NCI-H2196 treated with DMSO at 0.1 percent for 48 hours (cell line): ENCODE measurements at regions not wholly inside any gene's neighbourhood (a gene's known extent, or its start where the extent isn't known, plus 50 kb on each side); places are given as distances from the start of the nearest gene placed in this dataset.
"Not testable (repeated sequence)": the region's sequence is repeated elsewhere in the genome, so short reads cannot be mapped to it uniquely, and the experiment has no call there.

Experiments
- DNase-seq: peaks from one replicate; lab custom pipeline; 2025; ENCODE audit not compliant: unreplicated experiment; lab: John Stamatoyannopoulos, UW

DNA sequence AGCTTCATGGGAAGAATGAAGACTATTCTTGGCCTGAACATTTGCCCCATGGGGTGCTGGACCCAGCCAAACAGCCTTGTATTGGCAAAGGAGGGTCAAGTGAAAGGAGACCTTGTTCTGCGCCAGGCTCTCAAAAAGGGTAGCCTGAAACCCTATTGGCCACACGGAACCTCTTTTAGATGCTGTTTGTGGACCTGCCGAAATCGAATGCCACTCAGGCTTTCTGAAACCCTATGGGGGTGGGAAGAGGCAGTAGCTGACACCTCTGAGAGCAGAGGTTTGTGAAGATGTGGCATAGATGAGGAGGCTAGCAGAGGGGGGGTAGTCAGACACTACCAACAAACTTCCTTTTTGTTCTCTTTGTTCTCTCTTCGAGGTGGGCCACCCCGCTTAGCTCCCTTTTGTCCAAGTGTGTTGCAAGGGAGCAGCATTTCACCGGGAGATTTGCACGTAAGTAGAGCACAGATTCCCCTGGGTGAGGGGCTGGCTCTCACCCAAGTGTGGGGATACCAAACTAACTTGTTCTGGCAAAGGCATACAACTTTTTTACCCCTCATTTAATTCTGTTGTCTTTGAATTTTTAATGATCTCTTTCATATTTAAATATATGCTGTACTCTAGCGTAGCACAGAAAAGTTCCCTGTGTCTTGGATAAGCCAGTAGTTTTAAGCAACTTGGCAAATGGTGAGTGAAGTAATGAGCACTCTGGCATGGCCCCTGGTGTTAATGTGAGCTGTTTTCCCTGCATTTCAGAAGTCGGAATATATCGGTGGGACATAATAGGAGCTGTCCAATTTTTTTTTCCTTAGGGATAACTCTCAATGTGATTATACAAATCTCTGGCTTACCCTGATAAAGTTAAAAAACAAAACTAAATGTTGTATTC is 107.7 kb downstream of the SEPTIN7 start:
- no peak for DNase-seq

DNA sequence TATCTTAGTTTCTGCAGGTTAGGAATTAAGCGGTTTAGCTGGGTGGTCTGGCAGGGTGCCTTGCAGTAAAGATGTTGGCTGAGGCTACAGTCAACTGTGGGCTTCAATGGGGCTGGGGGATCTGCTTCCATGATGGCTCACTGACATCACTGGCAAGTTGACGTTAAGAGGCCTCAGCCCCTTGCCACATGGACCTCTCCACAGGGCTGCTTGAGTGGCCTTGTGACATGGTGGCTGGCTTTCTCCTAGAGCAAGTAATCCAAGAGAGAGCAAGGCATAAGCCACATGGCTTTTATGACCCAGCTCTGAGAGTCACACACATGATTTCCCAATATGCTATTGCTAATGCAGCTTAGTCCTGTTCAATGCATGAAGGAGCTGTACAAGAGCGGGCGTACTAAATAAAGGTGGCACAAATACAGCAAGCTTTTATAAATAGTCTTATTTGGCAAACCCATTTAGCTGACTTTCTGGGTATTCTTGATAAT is 109.1 kb downstream of the SEPTIN7 start:
- DNase-seq: no peak

- DNase-seq: not testable (repeated sequence)
Measured at GRCh38 chr7:35910621-35911020, 109.8 kb downstream of the SEPTIN7 start.

DNA sequence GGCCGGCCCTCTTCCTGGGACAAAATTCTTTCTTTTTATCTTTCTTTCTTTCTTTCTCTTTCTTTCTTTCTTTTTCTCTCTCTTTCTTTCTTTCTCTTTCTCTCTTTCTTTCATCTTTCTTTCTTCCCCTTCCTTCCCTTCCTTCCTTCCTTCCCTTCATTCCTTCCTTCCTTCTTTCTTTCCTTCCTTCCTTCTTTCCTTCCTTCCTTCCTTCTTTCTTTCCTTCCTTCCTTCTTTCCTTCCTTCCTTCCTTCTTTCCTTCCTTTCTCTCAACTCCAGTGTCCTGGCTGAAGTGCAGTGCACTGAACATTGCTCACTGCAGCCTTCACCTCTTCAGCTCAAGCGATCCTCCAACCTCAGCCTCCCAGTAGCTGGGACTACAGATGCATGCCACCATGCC is 112.5 kb downstream of the SEPTIN7 start:
- DNase-seq: not testable (repeated sequence)

DNA sequence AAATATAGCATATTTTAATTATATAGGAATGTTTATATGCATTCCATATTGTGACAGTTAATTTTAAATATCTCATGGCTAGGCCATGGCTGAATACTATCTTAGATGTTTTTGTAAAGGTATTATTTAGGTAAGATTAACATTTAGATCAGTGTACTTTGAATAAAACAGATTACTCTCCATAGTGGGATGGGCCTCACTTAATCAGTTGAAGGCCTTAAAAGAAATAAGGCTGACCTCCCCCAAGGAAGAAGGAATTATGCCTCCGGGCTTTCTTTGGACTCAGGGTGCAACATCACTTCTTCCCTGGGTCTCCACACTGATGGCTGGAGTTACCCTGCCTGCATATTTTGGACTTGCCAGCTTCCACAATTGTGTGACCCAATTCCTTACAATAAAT is 113.4 kb downstream of the SEPTIN7 start:
- DNase-seq: not testable (repeated sequence)

DNA sequence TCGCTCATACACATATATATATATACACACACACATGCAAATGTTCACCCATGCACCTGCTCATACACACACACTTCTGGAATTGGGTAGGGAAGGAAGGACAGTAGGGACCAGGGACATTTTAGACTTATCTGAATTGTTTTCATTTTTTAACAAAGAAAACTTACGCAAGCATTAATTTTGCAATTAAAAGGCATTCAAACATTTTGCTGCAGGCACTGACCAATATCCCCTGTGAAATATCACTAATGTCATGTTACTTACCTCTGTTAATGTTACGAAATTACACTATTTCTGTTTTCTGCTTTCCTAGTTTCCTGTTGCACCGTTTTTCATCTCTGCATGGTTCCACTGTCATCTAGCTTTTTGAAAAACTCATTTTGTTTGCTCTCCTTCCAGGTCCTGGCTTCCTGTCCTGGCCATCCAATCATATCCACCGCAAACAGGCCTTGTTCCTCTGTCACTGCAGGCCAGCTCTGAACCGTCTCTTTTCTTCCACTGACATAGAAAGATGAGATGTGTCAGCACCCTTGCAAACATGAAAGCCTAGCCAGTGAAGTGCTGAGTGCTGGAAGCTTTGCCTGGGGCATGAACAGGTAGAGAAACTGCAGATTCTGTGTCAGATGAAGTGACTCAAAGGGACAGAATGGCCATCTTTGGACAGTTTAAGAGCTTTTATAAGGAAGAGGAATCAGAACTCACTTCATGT is 114.5 kb downstream of the SEPTIN7 start:
- DNase-seq: not testable (repeated sequence)

DNA sequence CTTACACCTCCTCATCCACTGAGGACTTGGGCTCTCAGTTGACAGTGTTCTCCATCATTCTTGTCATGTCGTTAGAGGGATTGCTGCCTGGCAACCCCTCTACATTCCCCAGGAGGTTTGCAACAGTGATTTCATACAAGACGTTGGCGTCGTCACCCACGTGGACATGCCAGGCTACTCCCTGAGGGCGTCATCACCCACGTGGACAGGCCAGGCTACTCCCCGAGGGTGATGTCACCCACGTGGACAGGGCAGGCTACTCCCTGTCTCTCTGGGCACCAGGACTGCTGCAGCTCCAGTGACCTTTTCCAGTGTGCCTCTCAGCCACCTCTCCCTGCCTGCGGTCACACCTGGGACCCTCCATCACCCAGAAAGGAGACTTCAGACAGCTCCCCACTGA is 117.4 kb downstream of the SEPTIN7 start:
- not testable (repeated sequence) for DNase-seq

DNA sequence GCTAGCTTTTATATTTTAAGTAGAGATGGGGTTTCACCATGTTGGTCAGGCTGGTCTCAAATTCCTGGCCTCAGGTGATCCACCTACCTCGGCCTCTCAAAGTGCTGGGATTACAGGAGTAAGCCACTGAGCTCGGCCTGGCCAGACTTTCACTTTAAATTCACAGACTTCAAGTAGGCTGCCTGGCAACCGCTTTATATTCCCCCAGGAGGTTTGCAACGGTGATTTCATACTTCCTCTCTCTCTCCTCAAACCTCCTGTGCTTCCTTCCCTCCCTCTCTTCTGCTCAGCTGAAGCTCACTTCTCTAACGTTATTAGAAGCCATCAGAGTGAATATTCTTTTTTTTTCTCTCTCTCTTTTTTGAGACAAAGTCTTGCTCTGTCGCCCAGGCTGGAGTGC is 118.8 kb downstream of the SEPTIN7 start:
- not testable (repeated sequence) for DNase-seq

- not testable (repeated sequence) for DNase-seq
Measured at GRCh38 chr7:35921338-35921737, 120.5 kb downstream of the SEPTIN7 start.

DNA sequence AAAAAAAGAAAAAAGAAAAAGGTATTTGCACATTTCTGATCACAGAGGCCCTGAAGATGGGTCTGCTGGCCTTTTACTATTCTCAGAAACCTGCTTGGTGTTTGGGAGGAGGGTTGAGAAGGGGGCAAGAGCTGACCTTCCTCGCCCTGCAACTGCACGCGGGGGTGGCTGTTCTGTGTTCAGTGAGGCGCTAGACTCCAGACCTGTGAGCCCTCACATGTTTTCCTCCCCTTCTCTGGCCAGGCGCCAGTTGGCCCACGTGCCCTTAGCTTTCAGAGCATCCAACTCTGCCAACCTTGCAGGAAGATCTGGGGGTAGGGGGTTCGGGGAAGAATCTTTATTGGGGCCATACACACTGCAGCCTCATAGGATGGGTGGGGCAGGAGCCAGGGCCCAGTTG is 123.8 kb downstream of the SEPTIN7 start:
- DNase-seq: not testable (repeated sequence)

GRCh38 chr7:35926966-35927365 is 126.1 kb downstream of the SEPTIN7 start:
- not testable (repeated sequence) for DNase-seq

DNA sequence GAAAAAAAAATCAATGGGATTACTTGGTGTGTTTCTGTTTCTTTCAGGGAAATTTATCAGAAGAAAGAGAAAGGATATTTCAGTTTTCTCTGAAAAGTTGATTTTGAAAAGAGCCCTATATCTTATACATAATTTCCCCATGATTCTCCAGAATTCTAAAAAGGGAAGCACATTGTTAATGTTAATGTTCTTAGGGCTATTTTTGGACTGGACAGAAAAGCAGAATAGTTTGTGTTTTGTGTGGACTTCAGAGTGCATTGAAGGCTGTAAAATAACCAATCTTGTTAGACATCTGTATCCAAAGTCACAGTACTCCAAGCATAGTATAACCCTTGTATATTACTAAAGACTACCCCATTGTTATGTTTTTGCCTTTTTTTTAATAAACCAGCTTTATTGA is 130.3 kb downstream of the SEPTIN7 start:
- DNase-seq: not testable (repeated sequence)

DNA sequence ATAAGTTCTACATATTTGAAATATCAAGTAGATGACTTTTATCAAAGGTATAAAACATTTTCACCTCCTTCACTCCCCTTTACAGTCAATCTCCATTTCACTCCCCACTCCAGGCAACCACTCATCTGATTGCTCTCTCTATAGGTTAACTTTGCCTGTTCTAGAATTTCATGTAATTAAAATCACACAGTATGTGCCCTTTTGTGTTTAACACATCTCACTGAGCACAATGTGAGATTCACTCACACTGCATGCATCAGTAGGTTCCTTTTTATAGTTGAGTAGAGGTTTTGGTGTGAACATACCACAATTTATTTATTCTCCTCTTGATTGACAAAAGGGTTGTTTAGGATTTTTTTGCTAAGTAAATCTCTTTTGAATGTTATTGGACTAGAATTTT is 130.7 kb downstream of the SEPTIN7 start:
- not testable (repeated sequence) for DNase-seq

- not testable (repeated sequence) for DNase-seq
Measured at GRCh38 chr7:35940695-35941094, 139.8 kb downstream of the SEPTIN7 start.

DNA sequence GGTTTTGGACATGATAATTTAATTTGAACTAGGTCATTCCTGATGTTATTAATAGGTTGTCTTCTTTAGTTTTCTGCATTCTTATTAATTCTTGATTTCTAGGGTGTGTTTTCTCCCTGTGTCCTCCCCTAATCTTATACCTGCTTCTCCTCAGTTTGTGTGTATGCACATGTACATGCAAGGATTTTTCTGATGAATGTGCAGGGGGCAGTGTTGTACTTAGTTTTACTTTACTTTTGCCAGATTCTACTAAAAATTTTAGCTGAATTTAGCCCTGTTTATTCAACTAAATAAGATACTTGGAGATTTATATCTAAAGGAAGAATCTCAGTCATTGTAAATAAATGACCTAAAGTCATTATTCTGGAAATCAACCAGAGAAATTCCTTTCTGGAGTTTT is 144.8 kb downstream of the SEPTIN7 start:
- not testable (repeated sequence) for DNase-seq

GRCh38 chr7:35955735-35956134 is 154.9 kb downstream of the SEPTIN7 start:
- not testable (repeated sequence) for DNase-seq

DNA sequence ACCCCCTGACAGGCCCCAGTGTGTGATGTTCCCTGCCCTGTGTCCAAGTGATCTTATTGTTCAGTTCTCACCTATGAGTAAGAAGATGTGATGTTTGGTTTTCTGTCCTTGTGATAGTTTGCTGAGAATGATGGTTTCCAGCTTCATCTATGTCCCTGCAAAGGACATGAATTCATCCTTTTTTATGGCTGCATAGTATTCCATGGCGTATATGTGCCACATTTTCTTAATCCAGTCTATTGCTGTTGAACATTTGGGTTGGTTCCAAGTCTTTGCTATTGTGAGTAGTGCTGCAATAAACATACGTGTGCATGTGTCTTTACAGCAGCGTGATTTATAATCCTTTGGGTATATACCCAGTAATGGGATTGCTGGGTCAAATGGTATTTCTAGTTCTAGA is 156.1 kb downstream of the SEPTIN7 start:
- DNase-seq: not testable (repeated sequence)

DNA sequence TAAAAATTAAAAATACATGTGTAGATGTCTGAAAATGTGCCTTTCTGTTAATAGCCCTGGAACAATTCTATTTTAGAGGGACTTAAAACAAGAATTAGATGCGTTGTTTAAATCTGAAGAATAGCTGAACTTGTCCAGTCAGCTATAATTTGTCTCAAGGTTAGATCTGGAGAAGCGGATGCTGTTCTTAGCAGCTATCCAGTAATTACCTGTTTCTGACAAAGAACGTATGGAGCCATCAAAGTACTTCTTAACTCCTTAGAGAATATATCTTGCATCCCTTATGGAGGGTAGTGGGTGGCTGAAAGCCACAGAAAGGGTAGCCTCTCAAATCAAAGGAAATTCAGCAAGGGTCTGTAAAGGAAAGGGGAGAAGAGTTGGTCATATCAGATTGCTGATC is 160.4 kb downstream of the SEPTIN7 start:
- not testable (repeated sequence) for DNase-seq

GRCh38 chr7:35962607-35963006 is 161.8 kb downstream of the SEPTIN7 start:
- not testable (repeated sequence) for DNase-seq

GRCh38 chr7:35967366-35968139 is 166.7 kb downstream of the SEPTIN7 start:
- DNase-seq: no peak
